ENCODE measurements at regions not wholly inside any gene's neighbourhood (a gene's known extent, or its start where the extent isn't known, plus 50 kb on each side); places are given as distances from the start of the nearest gene placed in this dataset.

DNA sequence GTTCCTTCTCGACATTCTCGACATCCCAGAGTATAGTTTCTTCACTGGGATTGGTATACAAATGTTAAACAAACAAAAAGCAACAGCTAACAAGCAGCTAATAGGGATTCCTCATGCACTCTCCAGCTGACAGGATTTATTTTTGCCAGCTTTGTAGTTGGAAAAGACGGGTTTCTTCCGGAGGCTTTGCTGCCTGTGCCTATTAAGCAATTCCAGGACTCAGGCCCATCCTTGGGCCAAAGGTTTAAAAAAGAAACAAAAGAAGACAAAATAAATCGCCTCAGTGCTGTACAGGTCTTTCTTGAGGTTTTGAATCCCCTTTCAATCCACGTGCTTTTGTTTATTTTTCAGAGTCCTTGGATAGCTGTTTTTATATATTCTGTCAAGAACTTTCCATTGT, 1414.5 kb upstream of the PCDH9 start:
- TF ChIP-seq, protein P1, sequence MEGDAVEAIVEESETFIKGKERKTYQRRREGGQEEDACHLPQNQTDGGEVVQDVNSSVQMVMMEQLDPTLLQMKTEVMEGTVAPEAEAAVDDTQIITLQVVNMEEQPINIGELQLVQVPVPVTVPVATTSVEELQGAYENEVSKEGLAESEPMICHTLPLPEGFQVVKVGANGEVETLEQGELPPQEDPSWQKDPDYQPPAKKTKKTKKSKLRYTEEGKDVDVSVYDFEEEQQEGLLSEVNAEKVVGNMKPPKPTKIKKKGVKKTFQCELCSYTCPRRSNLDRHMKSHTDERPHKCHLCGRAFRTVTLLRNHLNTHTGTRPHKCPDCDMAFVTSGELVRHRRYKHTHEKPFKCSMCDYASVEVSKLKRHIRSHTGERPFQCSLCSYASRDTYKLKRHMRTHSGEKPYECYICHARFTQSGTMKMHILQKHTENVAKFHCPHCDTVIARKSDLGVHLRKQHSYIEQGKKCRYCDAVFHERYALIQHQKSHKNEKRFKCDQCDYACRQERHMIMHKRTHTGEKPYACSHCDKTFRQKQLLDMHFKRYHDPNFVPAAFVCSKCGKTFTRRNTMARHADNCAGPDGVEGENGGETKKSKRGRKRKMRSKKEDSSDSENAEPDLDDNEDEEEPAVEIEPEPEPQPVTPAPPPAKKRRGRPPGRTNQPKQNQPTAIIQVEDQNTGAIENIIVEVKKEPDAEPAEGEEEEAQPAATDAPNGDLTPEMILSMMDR (IDR thresholded peaks at IDR 0.05), result no peak
- TF ChIP-seq POLR2A (IDR thresholded peaks at IDR 0.05), result no peak
